Caco-2 (cell line): ENCODE measurements at regions not wholly inside any gene's neighbourhood (a gene's known extent, or its start where the extent isn't known, plus 50 kb on each side); places are given as distances from the start of the nearest gene placed in this dataset.

Source experiments
- BruUV-seq: library from RNA; stranded (reverse); fragments of 400-500 nt; replicated peaks from 2 replicates; lab custom pipeline; 2021; lab: Mats Ljungman, UMichigan
- CTCF ChIA-PET: fragments of 300-600 bp; sonication (Branson Sonifier 250); formaldehyde crosslinking; loops from one replicate; lab custom pipeline; 2022; ENCODE audit warnings: antibody characterized with exemption; lab: Charles Lee
- POLR2A ChIA-PET: fragments of 300-600 bp; sonication (Branson Sonifier 250); formaldehyde crosslinking; loops from one replicate; lab custom pipeline; 2022; ENCODE audit warnings: antibody characterized with exemption; lab: Charles Lee
- DNase-seq, 2 experiments: peaks; one replicate each; pipeline versions ENCODE4 v3.0.0 to v3.0.0-alpha.2; 2020 to 2022
- H3K27me3 ChIP-seq: replicated peaks from 2 replicates; pipeline ENCODE4 v1.6.0; 2011; ENCODE audit warnings: low read length; ENCODE audit not compliant: control insufficient read depth, insufficient read depth
- H3K36me3 ChIP-seq: 2 replicates; pipeline ENCODE4 v1.5.1; 2011; ENCODE audit warnings: low read length; ENCODE audit not compliant: control insufficient read depth, insufficient read depth
- H3K4me1 ChIP-seq: fragments of 250-450 bp; sonication (Bioruptor Pico); 2 replicates; pipeline ENCODE4 v1.5.1; 2020; ENCODE audit warnings: mild to moderate bottlenecking
- H3K4me3 ChIP-seq: 2 replicates; pipeline ENCODE4 v1.5.1; 2011; ENCODE audit warnings: low read depth, mild to moderate bottlenecking, control low read depth, low read length
- H3K9me3 ChIP-seq: fragments of 250-450 bp; sonication (Bioruptor Pico); 2 replicates; pipeline ENCODE4 v1.5.1; 2020; ENCODE audit warnings: mild to moderate bottlenecking, moderate library complexity
- H3K27ac Mint-ChIP-seq: one replicate; pipeline ENCODE4 v1.8.0; 2022; ENCODE audit warnings: mixed read lengths; ENCODE audit not compliant: unreplicated experiment
- H3K27me3 Mint-ChIP-seq: one replicate; pipeline ENCODE4 v1.8.0; 2022; ENCODE audit warnings: mixed read lengths; ENCODE audit not compliant: insufficient read depth, unreplicated experiment
- H3K36me3 Mint-ChIP-seq: one replicate; pipeline ENCODE4 v1.8.0; 2022; ENCODE audit warnings: mild to moderate bottlenecking, mixed read lengths; ENCODE audit not compliant: insufficient read depth, unreplicated experiment
- H3K4me1 Mint-ChIP-seq: one replicate; pipeline ENCODE4 v1.8.0; 2022; ENCODE audit warnings: low read depth, mixed read lengths; ENCODE audit not compliant: unreplicated experiment
- H3K4me3 Mint-ChIP-seq: one replicate; pipeline ENCODE4 v1.8.0; 2022; ENCODE audit warnings: mild to moderate bottlenecking, moderate library complexity, mixed read lengths; ENCODE audit not compliant: unreplicated experiment
- H3K9me3 Mint-ChIP-seq: one replicate; pipeline ENCODE4 v1.8.0; 2022; ENCODE audit warnings: mixed read lengths; ENCODE audit not compliant: unreplicated experiment
- intact Hi-C: fragments of 100-400 bp; cut with micrococcal nuclease; formaldehyde crosslinking; loops from one replicate; pipeline ENCODE4 v1.10.0; 2022; ENCODE audit not compliant: unreplicated experiment
- TF ChIP-seq, protein P1 (sequence below), 2 experiments: fragments of 200-600 bp in 1 of 2; IDR thresholded peaks; 1 replicate in 1 of 2; 2 replicates in 1 of 2; pipeline versions ENCODE4 v1.5.1 to v1.8.0; 2011 to 2022; ENCODE audit warnings: antibody characterized with exemption in 1 of 2, control low read depth in 1 of 2, inconsistent platforms in 1 of 2, low read depth in 1 of 2, low read length in 1 of 2, mild to moderate bottlenecking in 1 of 2, moderate library complexity in 1 of 2; ENCODE audit not compliant: insufficient read depth in 1 of 2, severe bottlenecking in 1 of 2, unreplicated experiment in 1 of 2

GRCh38 chr18:14928396-14928795 lies 180.4 kb downstream of the ANKRD30B start:
- peak; percentile 38 to 48 for DNase-seq
- no TSS peak for BruUV-seq
- no peaks in the 10 kb centered on the region for H3K27me3 ChIP-seq
- no peak overlapping the region for H3K4me3 ChIP-seq
- no peaks in the 10 kb centered on the region for H3K36me3 Mint-ChIP-seq
- ChIA-PET POLR2A (no interaction called here), CTCF (no interaction called here)
- no peaks in the 10 kb centered on the region for H3K9me3 ChIP-seq
- H3K36me3 ChIP-seq: no peaks in the 10 kb centered on the region
- TF ChIP-seq, protein P1, sequence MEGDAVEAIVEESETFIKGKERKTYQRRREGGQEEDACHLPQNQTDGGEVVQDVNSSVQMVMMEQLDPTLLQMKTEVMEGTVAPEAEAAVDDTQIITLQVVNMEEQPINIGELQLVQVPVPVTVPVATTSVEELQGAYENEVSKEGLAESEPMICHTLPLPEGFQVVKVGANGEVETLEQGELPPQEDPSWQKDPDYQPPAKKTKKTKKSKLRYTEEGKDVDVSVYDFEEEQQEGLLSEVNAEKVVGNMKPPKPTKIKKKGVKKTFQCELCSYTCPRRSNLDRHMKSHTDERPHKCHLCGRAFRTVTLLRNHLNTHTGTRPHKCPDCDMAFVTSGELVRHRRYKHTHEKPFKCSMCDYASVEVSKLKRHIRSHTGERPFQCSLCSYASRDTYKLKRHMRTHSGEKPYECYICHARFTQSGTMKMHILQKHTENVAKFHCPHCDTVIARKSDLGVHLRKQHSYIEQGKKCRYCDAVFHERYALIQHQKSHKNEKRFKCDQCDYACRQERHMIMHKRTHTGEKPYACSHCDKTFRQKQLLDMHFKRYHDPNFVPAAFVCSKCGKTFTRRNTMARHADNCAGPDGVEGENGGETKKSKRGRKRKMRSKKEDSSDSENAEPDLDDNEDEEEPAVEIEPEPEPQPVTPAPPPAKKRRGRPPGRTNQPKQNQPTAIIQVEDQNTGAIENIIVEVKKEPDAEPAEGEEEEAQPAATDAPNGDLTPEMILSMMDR (IDR thresholded peaks at IDR 0.05; ENCODE audit: insufficient read depth in 1 of 2, low read depth in 1 of 2, low read length in 1 of 2, severe bottlenecking in 1 of 2, unreplicated experiment in 1 of 2): no peak
- intact Hi-C loops: no loop called here
- no peak overlapping the region for H3K4me3 Mint-ChIP-seq
- H3K27ac Mint-ChIP-seq: no peak overlapping the region
- H3K9me3 Mint-ChIP-seq: peaks cover 18% of the 10 kb centered on the region
- H3K4me1 ChIP-seq: no peaks in the 10 kb centered on the region
- H3K4me1 Mint-ChIP-seq: peaks cover 9% of the 10 kb centered on the region
- no peaks in the 10 kb centered on the region for H3K27me3 Mint-ChIP-seq

DNA sequence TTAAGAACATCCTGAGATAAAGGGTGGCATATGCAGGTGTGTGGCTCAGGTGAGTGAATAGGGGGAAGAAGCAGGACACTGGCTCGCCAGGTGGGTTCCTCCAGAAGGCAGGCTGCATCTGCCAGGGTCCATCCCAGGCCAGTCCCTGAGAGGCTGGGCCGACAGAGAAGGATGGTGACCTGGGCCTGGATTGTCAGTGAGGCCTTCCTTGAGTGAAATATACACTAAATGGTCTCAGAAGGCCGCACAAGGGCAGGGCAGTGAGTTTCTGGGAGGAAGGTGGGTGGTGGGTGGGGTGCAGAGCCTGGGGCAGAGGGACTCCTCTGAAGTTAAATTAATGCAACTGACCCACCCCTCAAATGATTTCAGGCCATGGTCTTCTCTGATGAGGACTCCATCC lies 182.1 kb downstream of the ANKRD30B start:
- Mint-ChIP-seq H3K4me3 (no peak overlapping the region), H3K27ac (no peak overlapping the region), H3K27me3 (no peaks in the 10 kb centered on the region), H3K9me3 (peaks cover 18% of the 10 kb centered on the region), H3K4me1 (peaks cover 9% of the 10 kb centered on the region), H3K36me3 (no peaks in the 10 kb centered on the region)
- CTCF ChIA-PET: no interaction called here
- no TSS peak for BruUV-seq
- Histone ChIP-seq H3K9me3 (no peaks in the 10 kb centered on the region), H3K27me3 (no peaks in the 10 kb centered on the region), H3K4me3 (no peak overlapping the region), H3K36me3 (no peaks in the 10 kb centered on the region), H3K4me1 (no peaks in the 10 kb centered on the region)
- no peak for DNase-seq
- intact Hi-C loops: no loop called here
- TF ChIP-seq, protein P1 (IDR thresholded peaks at IDR 0.05; ENCODE audit: insufficient read depth in 1 of 2, low read depth in 1 of 2, low read length in 1 of 2, severe bottlenecking in 1 of 2, unreplicated experiment in 1 of 2): no peak
- POLR2A ChIA-PET: no interaction called here

DNA sequence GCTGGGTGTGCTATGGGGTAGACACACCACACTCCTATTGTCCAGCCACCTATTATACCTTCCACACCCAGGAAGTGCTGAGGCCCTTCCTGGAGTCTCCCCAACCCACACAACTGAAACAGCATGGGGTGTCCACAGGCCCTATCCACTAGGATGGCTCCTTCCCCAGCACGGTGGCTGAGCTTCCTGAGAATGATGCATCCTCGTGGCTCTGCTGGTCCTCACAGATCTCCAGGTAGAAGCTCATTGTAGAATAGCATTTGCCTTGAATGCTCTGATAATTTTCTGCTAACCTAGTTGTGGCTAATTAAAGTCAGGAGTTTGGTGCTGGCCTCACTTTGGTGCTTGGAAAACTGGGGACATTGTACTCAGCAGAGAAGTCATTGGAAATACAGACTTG lies 182.6 kb downstream of the ANKRD30B start:
- no TSS peak for BruUV-seq

More for the DNA sequence above, 182.6 kb downstream of the ANKRD30B start:
- H3K27me3 Mint-ChIP-seq: no peaks in the 10 kb centered on the region
- no peak overlapping the region for H3K4me3 Mint-ChIP-seq
- Histone ChIP-seq H3K27me3 (no peaks in the 10 kb centered on the region), H3K9me3 (no peaks in the 10 kb centered on the region), H3K4me3 (no peak overlapping the region), H3K36me3 (no peaks in the 10 kb centered on the region), H3K4me1 (no peaks in the 10 kb centered on the region)
- peaks cover 9% of the 10 kb centered on the region for H3K4me1 Mint-ChIP-seq
- CTCF ChIA-PET: no interaction called here
- no peak for DNase-seq
- H3K27ac Mint-ChIP-seq: no peak overlapping the region
- H3K9me3 Mint-ChIP-seq: peaks cover 18% of the 10 kb centered on the region
- no peaks in the 10 kb centered on the region for H3K36me3 Mint-ChIP-seq
- TF ChIP-seq, protein P1 (IDR thresholded peaks at IDR 0.05; ENCODE audit: insufficient read depth in 1 of 2, low read depth in 1 of 2, low read length in 1 of 2, severe bottlenecking in 1 of 2, unreplicated experiment in 1 of 2): no peak
- POLR2A ChIA-PET: no interaction called here
- intact Hi-C loops: no loop called here
